Upper lobe of left lung (tissue), 4 donors: ENCODE measurements at regions not wholly inside any gene's neighbourhood (a gene's known extent, or its start where the extent isn't known, plus 50 kb on each side); places are given as distances from the start of the nearest gene placed in this dataset.

ENCODE experiments used
- CTCF ChIP-seq, 6 experiments: fragments of 450-650 bp in 4 of 6; fragments of 200-600 bp in 2 of 6; sonication (generic) in 2 of 6; IDR thresholded peaks; one replicate each; pipeline ENCODE4 v1.5.1; 2016 to 2019; ENCODE audit warnings: antibody characterized with exemption in 6 of 6
- EP300 ChIP-seq, 4 donors: sonication (generic); formaldehyde crosslinking; IDR thresholded peaks; one replicate each; pipeline ENCODE4 v1.5.1; 2017; ENCODE audit warnings: antibody characterized with exemption in 4 of 4, control low read depth in 2 of 4
- POLR2A ChIP-seq, 4 donors: fragments of 450-650 bp; IDR thresholded peaks; one replicate each; pipeline ENCODE4 v1.5.1; 2016 to 2017; ENCODE audit warnings: antibody characterized with exemption in 4 of 4, mild to moderate bottlenecking in 2 of 4
- POLR2AphosphoS5 ChIP-seq, 2 donors: sonication (generic); formaldehyde crosslinking; IDR thresholded peaks; one replicate each; pipeline ENCODE4 v1.5.1; 2017; ENCODE audit warnings: antibody characterized with exemption in 2 of 2

DNA sequence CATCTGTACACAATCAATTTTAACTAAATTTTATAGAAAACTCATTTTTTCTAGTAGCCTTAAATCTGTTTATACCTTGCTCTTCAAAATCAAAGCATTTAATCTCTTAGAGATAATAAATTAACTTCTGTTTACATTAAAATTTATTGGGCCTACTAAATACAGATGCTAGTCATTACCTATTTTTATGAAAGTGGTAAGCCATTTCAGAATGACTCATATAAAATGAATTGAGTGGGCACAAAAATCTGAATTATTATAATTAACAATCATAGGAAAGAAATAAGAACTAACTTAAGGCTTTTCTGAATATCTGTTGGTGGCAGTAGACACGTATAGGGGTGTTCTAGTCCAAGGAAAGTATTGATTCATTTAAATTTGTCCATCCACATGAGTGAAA is 157.9 kb downstream of the KCNJ2 start:
- TF ChIP-seq CTCF (IDR thresholded peaks at IDR 0.05), result no peak
- no peak for TF ChIP-seq POLR2A (IDR thresholded peaks at IDR 0.05)
- no peak for TF ChIP-seq POLR2AphosphoS5 (IDR thresholded peaks at IDR 0.05)
- no peak for TF ChIP-seq EP300 (IDR thresholded peaks at IDR 0.05)
